NCI-H345 (cell line): ENCODE measurements at regions not wholly inside any gene's neighbourhood (a gene's known extent, or its start where the extent isn't known, plus 50 kb on each side); places are given as distances from the start of the nearest gene placed in this dataset.
"Not testable (repeated sequence)": the region's sequence is repeated elsewhere in the genome, so short reads cannot be mapped to it uniquely, and the experiment has no call there.

Source experiments
- DNase-seq: peaks from one replicate; lab custom pipeline; 2025; lab: John Stamatoyannopoulos, UW

- no peak for DNase-seq
Measured at GRCh38 chr1:219090607-219091006, 83.1 kb upstream of the LYPLAL1 start.

- DNase-seq: no peak
Measured at GRCh38 chr1:219092206-219092605, 81.5 kb upstream of the LYPLAL1 start.

GRCh38 chr1:219099307-219099706, 74.4 kb upstream of the LYPLAL1 start:
- DNase-seq: no peak

- DNase-seq: no peak
Measured at GRCh38 chr1:219100059-219100458, 73.6 kb upstream of the LYPLAL1 start.

- not testable (repeated sequence) for DNase-seq
Measured at GRCh38 chr1:219102466-219102865, 71.2 kb upstream of the LYPLAL1 start.

GRCh38 chr1:219105893-219106292, 67.8 kb upstream of the LYPLAL1 start:
- no peak for DNase-seq

- no peak for DNase-seq
Measured at GRCh38 chr1:219109424-219110018, 64.2 kb upstream of the LYPLAL1 start.

GRCh38 chr1:219113261-219113660, 60.4 kb upstream of the LYPLAL1 start:
- no peak for DNase-seq

- no peak for DNase-seq
Measured at GRCh38 chr1:219114014-219114413, 59.7 kb upstream of the LYPLAL1 start.

- no peak for DNase-seq
Measured at GRCh38 chr1:219119839-219120238, 53.8 kb upstream of the LYPLAL1 start.

GRCh38 chr1:219120624-219121544, 52.8 kb upstream of the LYPLAL1 start:
- no peak for DNase-seq

GRCh38 chr1:219121679-219122078, 52.0 kb upstream of the LYPLAL1 start:
- no peak for DNase-seq

GRCh38 chr1:219123036-219123435, 50.6 kb upstream of the LYPLAL1 start:
- DNase-seq: no peak
